ENCODE measurements at regions not wholly inside any gene's neighbourhood (a gene's known extent, or its start where the extent isn't known, plus 50 kb on each side); places are given as distances from the start of the nearest gene placed in this dataset.

DNA sequence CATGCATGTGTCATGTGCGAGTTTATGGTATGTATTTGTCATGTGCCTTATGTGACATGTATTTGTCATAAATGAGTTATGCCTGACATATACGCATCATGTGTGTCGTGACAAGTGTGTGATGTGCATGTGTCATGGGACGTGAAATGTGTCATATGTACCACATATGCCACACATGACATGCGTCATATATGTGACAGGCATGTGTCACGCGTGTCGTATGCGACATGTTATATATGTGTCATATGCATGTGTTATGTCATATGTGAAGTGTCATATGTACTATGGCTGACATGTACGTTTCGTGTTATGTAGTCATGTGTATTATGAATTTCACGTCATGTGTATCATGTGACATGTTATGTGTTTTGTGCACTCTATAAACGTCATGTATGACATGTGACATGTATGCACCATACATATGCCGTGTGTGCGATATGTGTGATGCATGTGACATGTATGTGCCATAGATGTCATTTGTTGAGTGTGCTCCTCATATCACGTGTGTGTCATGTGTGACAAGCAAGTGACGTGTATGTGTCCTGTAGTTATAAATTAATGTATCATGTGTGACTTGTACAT lies 2152.3 kb upstream of the PIK3C3 start:
- no peak for TF ChIP-seq NBN (IDR thresholded peaks at IDR 0.05)
- TF ChIP-seq NFYB (IDR thresholded peaks at IDR 0.05; ENCODE audit: insufficient read depth, low read depth, low read length), result no peak
- TF ChIP-seq, protein P1, sequence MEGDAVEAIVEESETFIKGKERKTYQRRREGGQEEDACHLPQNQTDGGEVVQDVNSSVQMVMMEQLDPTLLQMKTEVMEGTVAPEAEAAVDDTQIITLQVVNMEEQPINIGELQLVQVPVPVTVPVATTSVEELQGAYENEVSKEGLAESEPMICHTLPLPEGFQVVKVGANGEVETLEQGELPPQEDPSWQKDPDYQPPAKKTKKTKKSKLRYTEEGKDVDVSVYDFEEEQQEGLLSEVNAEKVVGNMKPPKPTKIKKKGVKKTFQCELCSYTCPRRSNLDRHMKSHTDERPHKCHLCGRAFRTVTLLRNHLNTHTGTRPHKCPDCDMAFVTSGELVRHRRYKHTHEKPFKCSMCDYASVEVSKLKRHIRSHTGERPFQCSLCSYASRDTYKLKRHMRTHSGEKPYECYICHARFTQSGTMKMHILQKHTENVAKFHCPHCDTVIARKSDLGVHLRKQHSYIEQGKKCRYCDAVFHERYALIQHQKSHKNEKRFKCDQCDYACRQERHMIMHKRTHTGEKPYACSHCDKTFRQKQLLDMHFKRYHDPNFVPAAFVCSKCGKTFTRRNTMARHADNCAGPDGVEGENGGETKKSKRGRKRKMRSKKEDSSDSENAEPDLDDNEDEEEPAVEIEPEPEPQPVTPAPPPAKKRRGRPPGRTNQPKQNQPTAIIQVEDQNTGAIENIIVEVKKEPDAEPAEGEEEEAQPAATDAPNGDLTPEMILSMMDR (IDR thresholded peaks at IDR 0.05 in 2 of 3, conservative IDR thresholded peaks at IDR 0.05 in 1 of 3; ENCODE audit: control insufficient read depth in 2 of 3, extremely low read depth in 1 of 3, insufficient read depth in 1 of 3, low read depth in 3 of 3, low read length in 3 of 3), result no peak

Measured in GM12878 (cell line).